ENCODE measurements at regions not wholly inside any gene's neighbourhood (a gene's known extent, or its start where the extent isn't known, plus 50 kb on each side); places are given as distances from the start of the nearest gene placed in this dataset.
A peak's percentile ranks its signal among the peaks of the same experiment; 100 is the strongest.
"Not testable (repeated sequence)": the region's sequence is repeated elsewhere in the genome, so short reads cannot be mapped to it uniquely, and the experiment has no call there.

DNA sequence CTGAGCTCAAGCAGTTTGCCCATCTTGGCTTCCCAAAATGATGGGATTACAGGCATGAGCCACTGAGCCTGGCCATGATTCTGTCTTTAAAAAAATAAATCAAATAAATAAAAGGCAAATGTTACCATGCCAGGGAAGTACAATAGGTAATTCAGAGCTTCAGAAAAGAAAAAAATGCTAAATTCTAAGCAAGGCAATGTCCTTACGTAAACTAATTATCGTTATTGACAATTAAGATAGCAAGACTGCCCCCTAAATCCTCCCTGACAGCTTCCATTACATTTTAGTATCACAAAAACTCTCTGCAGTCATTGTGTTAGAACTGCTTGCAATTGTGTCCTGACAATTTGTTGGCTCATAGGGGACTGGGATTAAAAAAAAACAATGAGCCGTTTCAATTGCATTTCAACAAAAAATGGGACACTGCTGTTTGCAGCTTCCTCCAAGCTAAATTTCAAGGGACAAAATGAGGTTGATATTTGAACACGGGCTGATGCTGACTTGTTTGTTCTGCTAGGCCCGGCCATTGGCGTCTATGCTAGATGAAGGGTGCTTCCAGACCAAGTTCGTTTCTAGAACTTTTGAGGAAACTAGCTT, 88.9 kb downstream of the MOGAT1 start:
- no peak for DNase-seq

DNA sequence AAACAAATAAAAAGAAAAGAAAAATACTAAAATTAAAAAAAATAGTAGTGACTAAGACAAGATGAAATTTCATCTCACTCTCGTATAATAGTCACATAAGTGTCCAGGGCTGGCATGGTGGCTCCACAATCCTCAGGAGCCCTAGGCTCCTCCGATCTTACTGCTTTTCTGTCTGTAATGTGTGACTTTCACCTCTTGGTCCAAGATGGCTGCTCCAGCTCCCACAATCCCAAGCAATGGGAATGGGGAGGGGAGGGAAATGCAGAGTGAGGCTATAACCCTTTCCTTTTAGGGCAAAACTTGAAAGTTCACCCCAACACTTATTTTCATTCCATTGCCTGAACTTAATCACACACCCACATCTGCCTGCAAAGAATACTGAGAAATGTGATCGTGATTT, 90.4 kb downstream of the MOGAT1 start:
- DNase-seq: no peak

GRCh38 chr2:222762342-222762741, 90.9 kb downstream of the MOGAT1 start:
- DNase-seq: no peak

DNA sequence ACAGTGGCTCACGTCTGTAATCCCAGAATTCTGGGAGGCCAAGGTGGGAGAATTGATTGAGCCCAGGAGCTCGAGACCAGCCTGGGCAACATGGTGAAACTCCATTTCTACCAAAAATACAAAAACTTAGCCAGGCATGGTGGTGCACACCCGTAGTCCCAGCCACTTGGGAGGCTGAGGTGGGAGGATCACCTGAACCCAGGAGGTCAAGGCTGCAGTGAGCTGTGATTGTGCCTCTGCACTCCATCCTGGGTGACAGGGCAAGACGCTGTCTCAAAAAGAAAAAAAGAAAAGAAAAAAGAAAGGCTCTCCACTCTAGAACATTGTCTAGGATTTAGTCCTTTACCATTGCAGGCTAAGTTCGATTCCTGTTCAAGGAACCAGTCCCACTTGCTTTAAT, 94.4 kb downstream of the MOGAT1 start:
- DNase-seq: not testable (repeated sequence)

DNA sequence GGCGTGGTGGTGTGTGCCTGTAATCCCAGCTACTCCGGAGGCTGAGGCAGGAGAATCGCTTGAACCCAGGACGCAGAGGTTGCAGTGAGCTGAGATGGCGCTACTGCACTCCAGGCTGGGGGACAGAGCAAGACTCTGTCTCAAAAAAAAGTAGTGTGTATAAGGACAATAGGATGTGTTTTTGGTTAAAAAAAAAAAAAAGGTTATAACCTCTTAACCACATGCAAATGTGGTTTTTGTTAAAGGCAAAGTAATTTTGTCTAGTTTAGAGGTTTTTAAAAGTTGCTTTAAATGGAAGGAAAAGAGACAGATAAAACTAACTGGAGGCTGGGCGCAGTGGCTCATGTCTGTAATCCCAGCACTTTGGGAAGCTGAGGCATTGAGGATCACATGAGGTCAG, 92.8 kb upstream of the ACSL3 start:
- DNase-seq: not testable (repeated sequence)

GRCh38 chr2:222769446-222769845, 91.4 kb upstream of the ACSL3 start:
- no peak for DNase-seq

GRCh38 chr2:222769941-222770340, 90.9 kb upstream of the ACSL3 start:
- no peak for DNase-seq

DNA sequence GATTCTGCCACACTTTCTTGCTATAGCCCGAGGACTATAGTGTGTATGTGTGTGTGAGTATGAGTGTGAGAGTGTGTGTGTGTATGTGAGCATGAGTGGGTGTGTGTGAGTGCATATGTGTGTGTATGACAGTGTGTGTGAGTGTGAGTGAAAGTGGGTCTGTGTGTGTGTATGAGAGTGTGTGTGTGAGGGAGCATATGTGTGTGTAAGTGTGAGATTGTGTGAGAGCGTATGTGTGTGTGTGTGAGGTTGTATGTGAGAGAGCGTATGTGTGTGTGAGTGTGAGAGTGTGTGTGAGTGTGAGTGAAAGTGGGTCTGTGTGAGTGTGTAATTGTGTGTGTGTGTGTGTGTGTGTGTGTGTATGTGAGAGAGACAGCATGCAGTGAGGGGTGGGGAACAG, 89.0 kb upstream of the ACSL3 start:
- DNase-seq: no peak

DNA sequence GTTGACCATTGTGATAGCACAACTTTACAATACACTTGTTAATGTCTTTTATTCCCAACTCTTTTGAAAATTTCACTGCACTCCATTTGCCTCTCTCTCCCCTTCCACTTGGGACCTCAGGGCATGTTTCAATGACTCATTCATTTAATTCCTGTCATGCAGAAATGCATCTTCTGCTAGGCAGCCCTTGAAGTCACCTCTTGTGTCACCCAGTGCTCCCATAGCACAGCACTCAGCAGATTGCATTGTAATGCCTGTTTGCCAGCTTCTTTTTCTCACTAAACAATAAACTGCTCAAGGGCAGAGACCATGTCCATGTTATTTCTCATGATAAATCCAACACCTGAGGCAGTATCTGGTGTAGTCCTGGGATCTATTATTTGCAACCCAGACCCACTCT, 85.9 kb upstream of the ACSL3 start:
- peak; percentile 40 for DNase-seq

DNA sequence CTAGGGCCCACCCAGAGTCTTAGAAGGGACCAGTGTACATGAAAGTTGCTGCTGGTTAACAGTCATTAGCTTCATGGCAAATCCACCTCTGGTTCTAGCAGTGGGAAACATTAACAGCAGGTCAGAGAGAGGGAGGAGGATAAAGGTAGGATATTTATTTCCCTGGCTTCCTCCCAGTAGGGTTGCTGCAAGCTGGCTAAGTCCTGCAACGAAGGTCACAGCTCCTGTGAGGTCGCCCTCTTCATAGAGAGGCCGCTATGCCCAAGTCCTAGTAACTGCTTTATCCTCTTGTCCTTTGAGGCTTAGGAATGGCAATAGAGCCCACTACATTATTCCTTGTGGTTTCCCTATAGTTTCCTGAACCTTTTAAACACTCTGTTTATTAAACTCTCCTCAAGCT, 84.0 kb upstream of the ACSL3 start:
- DNase-seq: no peak

GRCh38 chr2:222778400-222778799, 82.4 kb upstream of the ACSL3 start:
- DNase-seq: no peak

- no peak for DNase-seq
These were observed 81.5 kb upstream of the ACSL3 start for GRCh38 chr2:222779145-222779832.

DNA sequence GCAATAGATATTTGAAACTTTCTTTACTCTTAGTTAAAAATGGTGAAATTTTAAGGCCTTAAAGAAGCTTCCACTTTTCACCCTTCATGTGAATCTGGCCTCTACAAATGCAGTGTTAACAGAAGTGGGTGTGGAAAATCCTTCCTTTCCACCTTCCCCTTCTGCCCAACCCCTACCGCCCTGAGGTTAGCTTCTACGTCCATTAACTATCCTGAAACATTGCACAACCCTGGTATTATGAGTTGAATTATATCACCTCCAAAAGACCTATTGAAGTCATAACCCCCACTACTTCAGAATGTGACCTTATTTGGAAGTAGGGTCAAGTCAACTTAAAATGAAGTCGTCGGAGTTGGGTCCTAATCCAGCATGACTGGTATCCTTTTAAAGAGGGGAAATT, 80.8 kb upstream of the ACSL3 start:
- no peak for DNase-seq

- DNase-seq: no peak
These were observed 78.6 kb upstream of the ACSL3 start for GRCh38 chr2:222782201-222782730.

DNA sequence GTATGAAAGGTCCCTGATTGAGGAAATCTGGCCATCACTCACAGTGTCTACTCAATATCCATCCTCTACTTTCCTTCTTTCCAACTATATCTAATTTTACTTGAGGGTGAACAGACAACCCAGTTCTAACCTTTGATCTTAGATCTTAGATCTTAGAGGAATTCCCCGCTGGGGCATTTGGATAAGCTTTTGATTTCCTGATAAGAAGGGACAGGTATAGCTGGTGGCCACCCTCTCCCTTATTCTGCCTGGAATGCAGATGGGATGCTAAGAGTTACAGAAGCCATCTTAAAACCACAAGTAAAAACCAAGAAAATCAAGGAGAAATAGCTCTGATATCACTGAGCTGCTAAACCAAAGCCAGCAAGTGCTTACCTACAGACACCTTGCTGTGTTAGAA, 77.2 kb upstream of the ACSL3 start:
- DNase-seq: no peak

GRCh38 chr2:222790932-222791331, 69.9 kb upstream of the ACSL3 start:
- no peak for DNase-seq

DNA sequence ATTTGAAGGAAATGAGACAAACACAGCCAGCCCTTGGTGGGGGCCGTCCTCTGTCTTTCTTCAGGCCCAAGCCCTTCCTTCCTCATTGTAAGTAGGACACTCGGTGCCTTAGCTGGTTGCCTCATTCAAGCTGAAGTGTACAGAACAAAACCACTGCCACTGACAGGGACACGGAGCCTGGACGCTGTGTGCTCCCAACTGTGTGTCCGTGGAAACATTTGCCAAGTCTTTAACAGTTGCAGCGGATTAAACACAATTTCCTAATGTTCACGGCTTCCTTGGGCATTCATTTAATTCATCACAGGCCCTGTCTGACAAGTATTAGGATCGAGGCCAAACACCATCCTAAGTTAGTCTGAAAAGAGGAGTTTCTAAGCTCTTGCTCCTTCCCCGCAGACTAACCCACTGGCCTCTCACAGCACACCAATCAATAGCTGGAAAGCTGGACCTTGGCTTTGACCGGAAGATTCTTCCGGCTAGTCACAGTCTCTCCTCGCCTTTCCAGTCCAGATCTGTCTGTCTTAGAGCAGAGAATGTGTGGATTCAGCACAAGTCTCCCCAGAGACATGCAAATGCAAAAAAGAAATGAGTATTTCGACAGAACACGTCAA, 68.7 kb upstream of the ACSL3 start:
- no peak for DNase-seq

GRCh38 chr2:222794585-222795449, 66.0 kb upstream of the ACSL3 start:
- DNase-seq: peak; percentile 10

DNA sequence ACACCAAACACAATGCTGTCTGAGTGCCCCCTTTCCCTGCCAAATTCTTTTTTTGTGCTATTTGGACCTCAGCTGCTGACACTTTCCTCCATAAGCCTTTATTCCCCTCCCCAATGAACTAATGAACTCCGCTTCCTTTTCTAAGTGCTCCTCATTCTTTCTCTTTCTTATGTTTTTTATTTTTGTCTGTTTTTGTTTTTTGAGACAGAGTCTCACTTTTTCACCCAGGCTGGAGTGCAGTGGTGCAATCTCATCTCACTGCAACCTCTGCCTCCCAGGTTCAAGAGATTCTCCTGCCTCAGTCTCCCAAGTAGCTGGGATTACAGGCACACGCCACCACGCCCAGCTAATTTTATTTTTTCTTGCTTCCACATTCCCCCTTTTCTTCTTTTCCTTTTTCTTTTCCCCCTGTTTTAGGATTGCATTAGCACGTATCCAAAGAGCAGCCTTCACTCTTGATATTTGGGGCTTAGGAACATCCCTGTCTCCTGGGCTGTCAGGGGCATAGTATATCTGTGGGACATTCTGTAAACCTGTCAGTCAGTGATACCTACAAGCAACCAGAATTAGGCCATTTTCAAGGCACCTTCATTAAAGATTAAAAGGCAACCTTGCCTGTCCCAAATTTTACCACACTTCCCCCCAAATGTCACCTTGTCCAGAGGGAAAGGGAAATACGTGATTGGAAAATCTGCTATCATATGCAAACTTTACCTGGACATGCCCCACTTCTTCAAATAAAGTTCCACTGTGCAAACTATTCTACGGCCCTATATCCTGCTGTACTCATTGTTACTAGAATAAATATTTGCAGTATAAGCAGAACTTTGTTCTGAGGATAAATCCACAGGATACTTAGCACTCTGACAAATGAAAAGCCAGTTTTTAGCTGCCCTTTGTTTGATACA, 65.1 kb upstream of the ACSL3 start:
- peak; percentile 33 for DNase-seq

GRCh38 chr2:222796413-222797103, 64.3 kb upstream of the ACSL3 start:
- DNase-seq: peak; percentile 79

- DNase-seq: peak; percentile 61
These were observed 63.6 kb upstream of the ACSL3 start for GRCh38 chr2:222797261-222797660.

- no peak for DNase-seq
These were observed 63.0 kb upstream of the ACSL3 start for GRCh38 chr2:222797871-222798270.
